Psoas muscle (tissue), 7 donors: ENCODE measurements at regions not wholly inside any gene's neighbourhood (a gene's known extent, or its start where the extent isn't known, plus 50 kb on each side); places are given as distances from the start of the nearest gene placed in this dataset.

Experiments
- ATAC-seq, 4 donors: fragments of 200-7000 bp; cut with Tn5 transposase; one replicate each; pipeline ENCODE4 v1.9.1; 2020; ENCODE audit warnings: moderate library complexity in 3 of 4, mild to moderate bottlenecking in 2 of 4
- DNase-seq, 2 donors: peaks; one replicate each; pipeline ENCODE4 v3.0.0-alpha.2; 2020
- H3K27ac ChIP-seq: fragments of 200-600 bp; one replicate; pipeline ENCODE4 v1.8.0; 2022
- H3K27me3 ChIP-seq, 3 donors: fragments of 200-600 bp in 1 of 3; one replicate each; pipeline versions ENCODE4 v1.6.1 to v1.8.0; 2013 to 2022; ENCODE audit warnings: low read length in 2 of 3, mild to moderate bottlenecking in 2 of 3, moderate library complexity in 1 of 3; ENCODE audit not compliant: insufficient read depth in 3 of 3
- H3K36me3 ChIP-seq, 2 donors: fragments of 200-600 bp in 1 of 2; one replicate each; pipeline versions ENCODE4 v1.6.1 to v1.8.0; 2013 to 2022; ENCODE audit warnings: low read depth in 1 of 2, mild to moderate bottlenecking in 1 of 2, moderate library complexity in 1 of 2; ENCODE audit not compliant: insufficient read depth in 1 of 2
- H3K4me1 ChIP-seq: fragments of 200-600 bp; one replicate; pipeline ENCODE4 v1.8.0; 2022
- H3K4me3 ChIP-seq: fragments of 200-600 bp; one replicate; pipeline ENCODE4 v1.8.0; 2022; ENCODE audit warnings: mild to moderate bottlenecking
- H3K9me3 ChIP-seq: fragments of 200-600 bp; one replicate; pipeline ENCODE4 v1.8.0; 2022
- WGBS, 3 donors: extraction: QIAGEN DNeasy Blood & Tissue Kit; methylation state at CpG; one replicate each; pipeline versions ENCODE4 v1.1.6 to v1.1.7; 2013; 5-methylcytosine and 5-hydroxymethylcytosine counted together
- intact Hi-C, 2 donors: fragments of 100-400 bp; cut with DNase I; formaldehyde crosslinking; loops; one replicate each; pipeline versions ENCODE4 v1.11.0 to v1.14.2; 2022
- TF ChIP-seq, protein P1 (sequence below): fragments of 200-600 bp; IDR thresholded peaks from one replicate; pipeline ENCODE4 v1.8.0; 2022; ENCODE audit warnings: antibody characterized with exemption
- donor health status: healthy with polysubstance abuse.
- donor health status: DM: no; HTN: no; CAD: no; lungs with moderate emphysema.
- donor health status: Bipolar disorder and iron deficiency.
- donor health status: healthy.
- donor health status: DM: yes; HTN: yes; CAD: no.
- donor health status: DM: no; HTN: no; CAD: no.
- donor health status: DM: yes; HTN: yes; CAD: no.

DNA sequence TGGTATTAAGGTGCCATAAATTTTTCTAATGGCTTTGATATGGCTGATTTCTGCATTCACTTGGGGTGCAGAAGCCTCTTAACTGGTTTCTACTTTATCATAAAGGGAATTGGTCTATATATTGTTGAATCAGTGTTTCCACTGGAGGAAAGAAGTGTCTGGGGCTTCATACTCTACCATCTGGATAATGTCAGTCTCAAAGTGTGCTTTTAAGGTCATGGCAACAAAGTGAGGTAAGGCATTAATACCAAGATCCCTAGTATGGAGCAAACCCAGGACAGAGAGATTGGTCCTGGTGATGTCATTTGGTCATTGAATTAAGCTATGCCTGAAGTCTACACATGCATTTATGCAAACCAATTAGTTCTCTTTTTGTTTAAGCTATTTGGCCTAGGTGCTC lies 309.9 kb downstream of the DUSP10 start:
- intact Hi-C loops = loop anchor here in 1 of 2 donors (10.0 kb wide), 1 partner anchor 627 kb away; no protein-coding TSS in a partner anchor
- ATAC-seq (no peak), DNase-seq (no peak)
- Histone ChIP-seq H3K27me3 (no peaks in the 10 kb centered on the region), H3K27ac (no peak overlapping the region), H3K9me3 (no peaks in the 10 kb centered on the region), H3K4me3 (no peak overlapping the region), H3K36me3 (no peaks in the 10 kb centered on the region), H3K4me1 (no peaks in the 10 kb centered on the region)
- TF ChIP-seq, protein P1, sequence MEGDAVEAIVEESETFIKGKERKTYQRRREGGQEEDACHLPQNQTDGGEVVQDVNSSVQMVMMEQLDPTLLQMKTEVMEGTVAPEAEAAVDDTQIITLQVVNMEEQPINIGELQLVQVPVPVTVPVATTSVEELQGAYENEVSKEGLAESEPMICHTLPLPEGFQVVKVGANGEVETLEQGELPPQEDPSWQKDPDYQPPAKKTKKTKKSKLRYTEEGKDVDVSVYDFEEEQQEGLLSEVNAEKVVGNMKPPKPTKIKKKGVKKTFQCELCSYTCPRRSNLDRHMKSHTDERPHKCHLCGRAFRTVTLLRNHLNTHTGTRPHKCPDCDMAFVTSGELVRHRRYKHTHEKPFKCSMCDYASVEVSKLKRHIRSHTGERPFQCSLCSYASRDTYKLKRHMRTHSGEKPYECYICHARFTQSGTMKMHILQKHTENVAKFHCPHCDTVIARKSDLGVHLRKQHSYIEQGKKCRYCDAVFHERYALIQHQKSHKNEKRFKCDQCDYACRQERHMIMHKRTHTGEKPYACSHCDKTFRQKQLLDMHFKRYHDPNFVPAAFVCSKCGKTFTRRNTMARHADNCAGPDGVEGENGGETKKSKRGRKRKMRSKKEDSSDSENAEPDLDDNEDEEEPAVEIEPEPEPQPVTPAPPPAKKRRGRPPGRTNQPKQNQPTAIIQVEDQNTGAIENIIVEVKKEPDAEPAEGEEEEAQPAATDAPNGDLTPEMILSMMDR = no peak

DNA sequence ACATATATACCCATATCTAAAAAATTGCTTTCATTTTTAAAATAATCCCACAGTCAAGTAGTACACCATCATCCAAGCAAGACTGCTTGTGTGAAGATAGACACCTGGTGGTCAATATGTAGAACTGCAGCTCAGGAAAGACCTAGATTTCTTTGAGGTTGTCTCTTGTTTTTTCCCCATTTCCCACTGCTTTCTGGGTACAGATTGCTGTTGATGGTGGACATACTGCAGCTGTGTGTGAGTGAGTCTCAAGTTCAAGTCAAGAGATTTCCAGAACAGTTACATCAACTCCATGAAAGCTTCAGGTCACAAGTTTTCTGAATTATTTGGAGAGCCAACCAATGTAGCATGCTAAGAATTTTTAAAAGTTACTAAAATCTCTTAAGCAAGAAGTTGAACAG lies 306.4 kb downstream of the DUSP10 start:
- Histone ChIP-seq H3K27me3 (no peaks in the 10 kb centered on the region), H3K9me3 (no peaks in the 10 kb centered on the region), H3K27ac (no peak overlapping the region), H3K4me1 (peaks cover 13% of the 10 kb centered on the region), H3K4me3 (no peak overlapping the region), H3K36me3 (no peaks in the 10 kb centered on the region)
- no peak for DNase-seq
- intact Hi-C loops = loop anchor here (2.0 to 10.0 kb wide), 5 partner anchors 171 to 631 kb away; no protein-coding TSS in a partner anchor
- TF ChIP-seq, protein P1 = peak; percentile 98
- ATAC-seq = peak in 3 of 4 donors; percentile 46 to 50 (median 47)

DNA sequence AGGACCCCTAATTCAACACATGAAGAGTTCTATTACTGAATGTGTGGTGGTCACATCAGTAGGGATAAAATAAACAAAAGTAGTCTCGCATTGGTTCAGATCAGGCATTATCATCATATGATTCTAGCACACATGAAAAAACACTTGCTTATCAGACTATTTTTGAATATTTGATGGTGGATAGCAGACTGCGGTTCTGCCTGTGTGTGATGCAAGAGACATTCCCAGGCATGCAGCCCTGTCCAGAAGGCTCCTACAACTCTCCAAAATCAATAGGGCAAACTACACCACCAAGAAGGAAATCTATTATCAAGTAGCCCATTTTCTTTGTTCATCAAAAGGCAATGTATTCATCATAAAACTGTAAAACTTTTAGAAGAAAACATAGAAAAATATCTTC lies 304.7 kb downstream of the DUSP10 start:
- Histone ChIP-seq H3K4me1 (peaks cover 14% of the 10 kb centered on the region), H3K27me3 (no peaks in the 10 kb centered on the region), H3K27ac (no peak overlapping the region), H3K4me3 (no peak overlapping the region), H3K36me3 (no peaks in the 10 kb centered on the region), H3K9me3 (no peaks in the 10 kb centered on the region)
- intact Hi-C loops = loop anchor here (5.0 to 10.0 kb wide), 3 partner anchors 175 to 632 kb away; no protein-coding TSS in a partner anchor
- no peak for DNase-seq
- 72 to 81% (median 79%) methylated on average over 2 of the region's 2 CpGs for WGBS, 3 donors
- no peak for ATAC-seq
- TF ChIP-seq, protein P1 = no peak

DNA sequence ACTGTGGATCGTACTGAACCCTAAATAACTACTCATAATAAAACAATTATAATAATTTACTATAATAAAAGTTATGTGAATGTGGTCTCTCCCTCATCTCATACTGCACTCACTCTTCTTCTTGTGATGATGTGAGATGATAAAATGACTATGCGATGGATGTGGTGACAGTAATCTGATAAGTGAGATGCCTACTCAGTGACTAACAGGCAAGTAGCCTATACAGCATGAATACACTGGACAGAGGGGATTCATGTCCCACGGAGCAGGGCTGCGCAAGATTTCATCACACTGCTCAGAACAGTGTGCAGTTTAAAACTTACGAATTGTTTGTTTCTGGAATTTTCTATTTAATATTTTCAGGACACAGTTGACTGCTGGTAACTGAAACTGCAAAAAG lies 304.0 kb downstream of the DUSP10 start:
- DNase-seq = no peak
- peak overlapping the region; percentile 89 for H3K27ac ChIP-seq
- intact Hi-C loops = loop anchor here (5.0 to 10.0 kb wide), 3 partner anchors 176 to 633 kb away; no protein-coding TSS in a partner anchor
- H3K27me3 ChIP-seq = no peaks in the 10 kb centered on the region
- H3K9me3 ChIP-seq = no peaks in the 10 kb centered on the region
- peaks cover 14% of the 10 kb centered on the region for H3K4me1 ChIP-seq
- 93 to 94% (median 93%) methylated on average over 5 of the region's 5 CpGs for WGBS, 3 donors
- H3K36me3 ChIP-seq = no peaks in the 10 kb centered on the region
- no peak for ATAC-seq
- no peak overlapping the region for H3K4me3 ChIP-seq
- TF ChIP-seq, protein P1 = no peak
